ENCODE measurements at regions not wholly inside any gene's neighbourhood (a gene's known extent, or its start where the extent isn't known, plus 50 kb on each side); places are given as distances from the start of the nearest gene placed in this dataset.

GRCh38 chr6:91166271-91167046 lies 579.6 kb upstream of the MAP3K7 start:
- DNase-seq, result peak; percentile 10

GRCh38 chr6:91164105-91164504 lies 577.2 kb upstream of the MAP3K7 start:
- DNase-seq, result no peak

- no peak for DNase-seq
Observed at GRCh38 chr6:91161246-91161645, 574.4 kb upstream of the MAP3K7 start.

GRCh38 chr6:91155129-91155785 lies 568.4 kb upstream of the MAP3K7 start:
- DNase-seq, result no peak

- no peak for DNase-seq
Observed at GRCh38 chr6:91152824-91153223, 566.0 kb upstream of the MAP3K7 start.

GRCh38 chr6:91149956-91150705 lies 563.3 kb upstream of the MAP3K7 start:
- DNase-seq, result peak; percentile 7

- no peak for DNase-seq
Observed at GRCh38 chr6:91149246-91149955, 562.5 kb upstream of the MAP3K7 start.

- DNase-seq, result no peak
Observed at GRCh38 chr6:91144126-91144525, 557.3 kb upstream of the MAP3K7 start.

- peak; percentile 13 for DNase-seq
Observed at GRCh38 chr6:91142154-91142553, 555.3 kb upstream of the MAP3K7 start.

- DNase-seq, result no peak
Observed at GRCh38 chr6:91141346-91141745, 554.5 kb upstream of the MAP3K7 start.

GRCh38 chr6:91140449-91140848 lies 553.6 kb upstream of the MAP3K7 start:
- no peak for DNase-seq

GRCh38 chr6:91137286-91137685 lies 550.4 kb upstream of the MAP3K7 start:
- no peak for DNase-seq

GRCh38 chr6:91135406-91136103 lies 548.7 kb upstream of the MAP3K7 start:
- no peak for DNase-seq

- no peak for DNase-seq
Observed at GRCh38 chr6:91132461-91132860, 545.6 kb upstream of the MAP3K7 start.

- no peak for DNase-seq
Observed at GRCh38 chr6:91130126-91130525, 543.3 kb upstream of the MAP3K7 start.

- no peak for DNase-seq
Observed at GRCh38 chr6:91127752-91128151, 540.9 kb upstream of the MAP3K7 start.

- no peak for DNase-seq
Observed at GRCh38 chr6:91126876-91127275, 540.0 kb upstream of the MAP3K7 start.

- DNase-seq, result no peak
Observed at GRCh38 chr6:91117550-91117949, 530.7 kb upstream of the MAP3K7 start.

GRCh38 chr6:91114123-91114708 lies 527.3 kb upstream of the MAP3K7 start:
- DNase-seq, result no peak

- DNase-seq, result no peak
Observed at GRCh38 chr6:91106083-91106482, 519.2 kb upstream of the MAP3K7 start.

GRCh38 chr6:91105532-91105931 lies 518.7 kb upstream of the MAP3K7 start:
- DNase-seq, result no peak

GRCh38 chr6:91099479-91099878 lies 512.6 kb upstream of the MAP3K7 start:
- no peak for DNase-seq

Data from fibroblast of skin of back (primary cell).